ENCODE measurements at regions not wholly inside any gene's neighbourhood (a gene's known extent, or its start where the extent isn't known, plus 50 kb on each side); places are given as distances from the start of the nearest gene placed in this dataset.

GRCh38 chr2:42867093-42868065 lies 75.0 kb upstream of the HAAO start:
- no peak overlapping the region; a peak in 1 of 22 replicates for H3K4me2 ChIP-seq
- no peaks in the 10 kb centered on the region for H4K20me1 ChIP-seq
- peaks cover 13 to 30% (median 18%) of the 10 kb centered on the region in 11 experiments for H3K9me3 ChIP-seq (replicated peaks in 1 of 11)
- H3K4me1 ChIP-seq: peaks cover 6 to 24% (median 17%) of the 10 kb centered on the region in 10 experiments
- no peak overlapping the region for H3K27ac ChIP-seq
- H3K9ac ChIP-seq: no peak overlapping the region
- TF ChIP-seq Cebpa-rat (IDR thresholded peaks at IDR 0.05): no peak
- peaks cover 0 to 5% (median 0%) of the 10 kb centered on the region in 11 experiments; a peak in 1 of 22 replicates for H3K36me3 ChIP-seq
- H3K4me3 ChIP-seq: no peak overlapping the region
- no peaks in the 10 kb centered on the region for H3K27me3 ChIP-seq

- no peaks in the 10 kb centered on the region for H4K20me1 ChIP-seq
- H3K27ac ChIP-seq: no peak overlapping the region
- H3K27me3 ChIP-seq: no peaks in the 10 kb centered on the region
- H3K9me3 ChIP-seq (replicated peaks in 1 of 11): peaks cover 13 to 30% (median 18%) of the 10 kb centered on the region in 11 experiments
- peaks cover 0 to 5% (median 0%) of the 10 kb centered on the region in 11 experiments; a peak in 1 of 22 replicates for H3K36me3 ChIP-seq
- no peak overlapping the region for H3K4me3 ChIP-seq
- no peak for TF ChIP-seq Cebpa-rat (IDR thresholded peaks at IDR 0.05)
- peaks cover 10 to 30% (median 23%) of the 10 kb centered on the region in 10 experiments for H3K4me1 ChIP-seq
- H3K4me2 ChIP-seq: peak overlapping the region in 8 of 11 experiments; percentile 15 to 44 (median 24); a peak in 13 of 22 replicates
- no peak overlapping the region for H3K9ac ChIP-seq
Measured at GRCh38 chr2:42865884-42866881, 73.8 kb upstream of the HAAO start.

GRCh38 chr2:42864641-42865280 lies 72.4 kb upstream of the HAAO start:
- H3K27ac ChIP-seq: no peak overlapping the region
- H3K4me2 ChIP-seq: no peak overlapping the region
- H3K9ac ChIP-seq: no peak overlapping the region
- no peaks in the 10 kb centered on the region for H3K27me3 ChIP-seq
- no peaks in the 10 kb centered on the region for H4K20me1 ChIP-seq
- H3K4me1 ChIP-seq: peaks cover 16 to 44% (median 34%) of the 10 kb centered on the region in 10 experiments
- no peak for TF ChIP-seq Cebpa-rat (IDR thresholded peaks at IDR 0.05)
- peaks cover 0 to 5% (median 0%) of the 10 kb centered on the region in 11 experiments; a peak in 1 of 22 replicates for H3K36me3 ChIP-seq
- peaks cover 14 to 24% (median 19%) of the 10 kb centered on the region in 11 experiments for H3K9me3 ChIP-seq (replicated peaks in 1 of 11)
- H3K4me3 ChIP-seq: no peak overlapping the region

GRCh38 chr2:42864222-42864621 lies 71.8 kb upstream of the HAAO start:
- no peak for TF ChIP-seq Cebpa-rat (IDR thresholded peaks at IDR 0.05)
- H3K27me3 ChIP-seq: no peaks in the 10 kb centered on the region
- H3K4me2 ChIP-seq: no peak overlapping the region
- no peak overlapping the region for H3K27ac ChIP-seq
- H3K36me3 ChIP-seq: peaks cover 0 to 5% (median 0%) of the 10 kb centered on the region in 11 experiments; a peak in 1 of 22 replicates
- no peak overlapping the region for H3K4me3 ChIP-seq
- no peaks in the 10 kb centered on the region for H4K20me1 ChIP-seq
- peaks cover 13 to 20% (median 15%) of the 10 kb centered on the region in 11 experiments for H3K9me3 ChIP-seq (replicated peaks in 1 of 11)
- peaks cover 16 to 46% (median 35%) of the 10 kb centered on the region in 10 experiments for H3K4me1 ChIP-seq
- H3K9ac ChIP-seq: no peak overlapping the region

GRCh38 chr2:42863751-42864150 lies 71.4 kb upstream of the HAAO start:
- Histone ChIP-seq H3K27ac (no peak overlapping the region), H4K20me1 (no peaks in the 10 kb centered on the region), H3K9me3 (replicated peaks in 1 of 11) (peaks cover 9 to 16% (median 10%) of the 10 kb centered on the region in 11 experiments), H3K36me3 (peaks cover 0 to 2% (median 0%) of the 10 kb centered on the region in 11 experiments; a peak in 1 of 22 replicates), H3K4me2 (no peak overlapping the region), H3K4me1 (peaks cover 16 to 48% (median 36%) of the 10 kb centered on the region in 10 experiments), H3K4me3 (no peak overlapping the region), H3K9ac (no peak overlapping the region), H3K27me3 (no peaks in the 10 kb centered on the region)
- no peak for TF ChIP-seq Cebpa-rat (IDR thresholded peaks at IDR 0.05)

GRCh38 chr2:42863320-42863719 lies 70.9 kb upstream of the HAAO start:
- Histone ChIP-seq H3K9ac (no peak overlapping the region), H3K4me2 (no peak overlapping the region), H3K4me3 (no peak overlapping the region), H3K36me3 (no peaks in the 10 kb centered on the region), H3K9me3 (replicated peaks in 1 of 11) (peaks cover 4 to 11% (median 6%) of the 10 kb centered on the region in 11 experiments), H3K27me3 (no peaks in the 10 kb centered on the region), H3K4me1 (peaks cover 16 to 52% (median 41%) of the 10 kb centered on the region in 10 experiments), H3K27ac (no peak overlapping the region), H4K20me1 (no peaks in the 10 kb centered on the region)
- no peak for TF ChIP-seq Cebpa-rat (IDR thresholded peaks at IDR 0.05)

GRCh38 chr2:42862669-42863185 lies 70.3 kb upstream of the HAAO start:
- TF ChIP-seq Cebpa-rat (IDR thresholded peaks at IDR 0.05): no peak

More at GRCh38 chr2:42862669-42863185, 70.3 kb upstream of the HAAO start:
- Histone ChIP-seq H3K36me3 (no peaks in the 10 kb centered on the region), H3K9me3 (replicated peaks in 1 of 11) (peaks cover 0 to 7% (median 0%) of the 10 kb centered on the region in 11 experiments; a peak in 5 of 22 replicates), H3K27ac (0 out of 22 replicates have a peak overlapping the region, but pooled peaks of 2 of the 11 experiments have one; percentile 5 to 6), H3K9ac (no peak overlapping the region), H3K4me2 (peak overlapping the region in 7 of 11 experiments; percentile 6 to 66 (median 35); a peak in 7 of 22 replicates), H4K20me1 (no peaks in the 10 kb centered on the region), H3K4me3 (no peak overlapping the region), H3K4me1 (peaks cover 17 to 58% (median 47%) of the 10 kb centered on the region in 10 experiments), H3K27me3 (peaks cover 0 to 5% (median 0%) of the 10 kb centered on the region in 11 experiments; a peak in 3 of 22 replicates)

Data from BLaER1 treated with 17β-estradiol and CSF1 and Interleukin-3, amounts not matched to agents 10 nM and 100 nM (cell line).